ENCODE measurements at regions not wholly inside any gene's neighbourhood (a gene's known extent, or its start where the extent isn't known, plus 50 kb on each side); places are given as distances from the start of the nearest gene placed in this dataset.

DNA sequence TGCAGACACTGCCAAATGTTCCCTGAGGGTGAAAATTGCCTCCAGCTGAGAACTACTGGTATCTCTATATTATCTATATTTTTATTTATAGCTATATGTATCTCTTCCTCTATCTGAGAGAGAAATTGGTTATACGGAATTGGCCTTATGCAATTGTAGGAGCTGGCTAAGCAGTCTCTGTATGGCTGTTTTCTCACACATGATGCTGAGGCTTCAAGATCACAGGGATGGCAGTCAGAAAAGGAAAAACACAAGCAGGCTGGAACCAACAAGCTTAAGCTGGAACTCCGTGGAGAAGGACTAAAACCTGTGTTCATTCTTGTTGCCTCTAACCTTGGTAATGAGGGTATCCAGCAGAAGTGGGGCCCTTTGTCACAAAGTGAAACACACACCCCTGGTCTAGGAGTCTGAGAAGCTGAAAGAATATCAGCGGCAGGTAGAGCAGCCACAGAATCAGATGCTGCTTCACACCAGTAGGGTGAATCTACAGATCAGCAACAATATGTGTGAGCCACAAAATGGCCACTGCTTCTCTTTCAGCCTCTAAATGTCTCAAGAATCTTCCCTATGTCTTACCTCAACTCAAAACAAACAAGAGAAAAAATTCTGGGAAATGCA, 166.5 kb upstream of the PPP1R2C start:
- TF ChIP-seq, protein P1, sequence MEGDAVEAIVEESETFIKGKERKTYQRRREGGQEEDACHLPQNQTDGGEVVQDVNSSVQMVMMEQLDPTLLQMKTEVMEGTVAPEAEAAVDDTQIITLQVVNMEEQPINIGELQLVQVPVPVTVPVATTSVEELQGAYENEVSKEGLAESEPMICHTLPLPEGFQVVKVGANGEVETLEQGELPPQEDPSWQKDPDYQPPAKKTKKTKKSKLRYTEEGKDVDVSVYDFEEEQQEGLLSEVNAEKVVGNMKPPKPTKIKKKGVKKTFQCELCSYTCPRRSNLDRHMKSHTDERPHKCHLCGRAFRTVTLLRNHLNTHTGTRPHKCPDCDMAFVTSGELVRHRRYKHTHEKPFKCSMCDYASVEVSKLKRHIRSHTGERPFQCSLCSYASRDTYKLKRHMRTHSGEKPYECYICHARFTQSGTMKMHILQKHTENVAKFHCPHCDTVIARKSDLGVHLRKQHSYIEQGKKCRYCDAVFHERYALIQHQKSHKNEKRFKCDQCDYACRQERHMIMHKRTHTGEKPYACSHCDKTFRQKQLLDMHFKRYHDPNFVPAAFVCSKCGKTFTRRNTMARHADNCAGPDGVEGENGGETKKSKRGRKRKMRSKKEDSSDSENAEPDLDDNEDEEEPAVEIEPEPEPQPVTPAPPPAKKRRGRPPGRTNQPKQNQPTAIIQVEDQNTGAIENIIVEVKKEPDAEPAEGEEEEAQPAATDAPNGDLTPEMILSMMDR (IDR thresholded peaks at IDR 0.05; ENCODE audit: low read depth, low read length): no peak
- DNase-seq (ENCODE audit: extremely low read depth, low read depth): no peak

DNA sequence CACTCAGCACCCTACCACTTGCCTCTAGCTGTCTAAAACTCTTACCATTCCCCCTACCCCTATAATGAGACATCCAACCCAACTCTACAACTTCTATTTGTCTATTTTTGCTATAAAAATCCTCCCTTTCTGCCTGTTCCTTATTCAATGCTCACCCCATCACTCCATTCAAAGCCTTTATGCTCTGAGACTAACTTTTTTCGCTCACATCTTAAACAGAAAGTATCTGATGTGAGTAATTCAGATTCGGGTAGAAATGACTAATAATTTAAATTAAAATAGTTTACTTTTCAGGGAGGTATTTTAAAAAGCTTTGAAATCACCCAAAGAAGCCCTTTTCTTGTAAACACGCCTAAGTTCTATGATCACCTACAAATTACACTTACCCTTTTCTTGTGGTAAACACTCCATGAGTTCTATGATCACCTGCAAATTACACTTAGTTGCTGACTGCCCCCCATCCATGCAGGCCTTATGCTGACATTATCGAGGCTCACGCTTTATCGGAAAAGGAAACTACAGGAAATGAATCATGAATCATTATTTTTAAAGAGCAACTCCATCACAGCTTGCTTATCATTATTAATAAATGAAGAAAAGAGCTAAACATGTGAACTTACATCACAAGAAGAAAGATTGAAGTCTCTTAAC, 168.7 kb upstream of the PPP1R2C start:
- DNase-seq (ENCODE audit: extremely low read depth, low read depth): no peak
- TF ChIP-seq, protein P1 (IDR thresholded peaks at IDR 0.05; ENCODE audit: low read depth, low read length): no peak

DNA sequence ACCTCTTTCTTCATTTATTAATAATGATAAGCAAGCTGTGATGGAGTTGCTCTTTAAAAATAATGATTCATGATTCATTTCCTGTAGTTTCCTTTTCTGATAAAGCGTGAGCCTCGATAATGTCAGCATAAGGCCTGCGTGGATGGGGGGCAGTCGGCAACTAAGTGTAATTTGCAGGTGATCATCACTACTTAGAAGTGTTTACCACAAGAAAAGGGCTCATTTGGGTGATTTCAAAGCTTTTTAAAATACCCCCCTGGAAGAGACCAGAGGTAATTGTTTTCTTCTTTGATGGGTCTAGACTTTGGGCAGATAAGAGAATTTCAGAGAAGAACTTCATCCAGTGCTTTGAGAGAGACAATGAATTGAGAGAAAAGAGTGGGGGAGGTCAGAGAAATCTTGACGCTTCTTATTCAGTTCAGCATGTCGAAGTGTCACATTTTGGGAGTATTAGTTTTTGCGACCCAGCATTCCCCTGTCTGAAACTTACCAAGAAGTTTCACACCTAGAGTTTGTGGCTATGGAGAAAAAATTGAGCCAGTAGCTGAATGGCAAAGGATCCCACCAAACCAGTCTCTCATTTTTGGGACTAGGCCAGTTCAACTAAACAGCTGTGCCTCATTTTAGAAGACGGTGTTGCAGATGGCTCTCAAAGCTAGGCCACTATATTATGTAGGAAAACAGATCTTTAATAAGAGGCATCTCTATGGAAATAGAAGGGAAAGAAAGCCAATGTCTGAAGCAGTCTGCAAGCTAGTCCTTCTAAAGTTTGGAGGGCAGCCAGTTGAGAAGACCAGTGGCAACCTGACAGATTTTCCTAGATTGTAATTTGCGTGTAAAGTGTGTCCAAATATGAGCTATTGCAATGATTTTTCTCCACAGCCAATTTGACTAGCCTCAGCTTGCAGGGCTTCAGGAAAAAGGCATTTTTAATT, 171.0 kb upstream of the PPP1R2C start:
- TF ChIP-seq, protein P1 (IDR thresholded peaks at IDR 0.05; ENCODE audit: low read depth, low read length): no peak
- no peak for DNase-seq (ENCODE audit: extremely low read depth, low read depth)

DNA sequence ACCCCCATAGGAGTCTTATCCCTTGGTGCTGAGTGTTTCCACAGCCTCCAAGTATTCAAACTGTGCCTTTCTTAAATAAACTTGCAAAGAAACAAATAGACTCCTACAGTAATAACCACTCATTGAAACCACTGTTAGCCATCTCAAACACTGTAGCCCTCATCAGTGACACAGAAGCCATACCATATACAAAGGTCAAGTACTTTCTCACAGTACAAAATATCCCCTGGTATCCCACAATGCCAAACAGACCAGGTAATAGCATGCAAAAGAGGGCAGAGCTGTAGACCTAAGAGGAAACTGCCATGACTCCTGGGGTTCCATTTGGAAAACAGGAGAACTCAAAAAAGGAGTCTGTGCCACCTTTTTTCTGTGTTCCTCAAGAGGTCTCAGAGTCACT, 173.8 kb upstream of the PPP1R2C start:
- TF ChIP-seq, protein P1 (IDR thresholded peaks at IDR 0.05; ENCODE audit: low read depth, low read length): no peak
- DNase-seq (ENCODE audit: extremely low read depth, low read depth): no peak

DNA sequence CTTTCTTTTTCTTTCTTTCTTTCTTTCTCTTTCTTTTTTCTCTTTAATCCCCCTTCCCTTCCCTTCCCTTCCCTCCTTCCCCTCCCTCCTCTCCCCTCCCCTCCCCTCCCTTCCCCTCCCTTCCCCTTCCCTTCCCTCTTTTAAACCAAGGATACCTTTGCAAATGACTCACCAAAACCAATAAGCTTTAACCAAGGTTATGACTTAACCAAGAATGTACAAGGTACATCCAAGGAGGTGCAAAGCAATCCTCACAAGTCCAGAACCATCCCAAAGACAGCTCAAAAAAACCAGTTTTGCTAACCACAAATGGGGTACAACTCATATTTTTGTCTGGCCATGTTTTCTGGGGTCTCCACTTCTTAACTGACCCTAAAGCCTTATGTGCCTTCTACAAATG, 174.7 kb upstream of the PPP1R2C start:
- TF ChIP-seq, protein P1 (IDR thresholded peaks at IDR 0.05; ENCODE audit: low read depth, low read length): no peak
- DNase-seq (ENCODE audit: extremely low read depth, low read depth): no peak

DNA sequence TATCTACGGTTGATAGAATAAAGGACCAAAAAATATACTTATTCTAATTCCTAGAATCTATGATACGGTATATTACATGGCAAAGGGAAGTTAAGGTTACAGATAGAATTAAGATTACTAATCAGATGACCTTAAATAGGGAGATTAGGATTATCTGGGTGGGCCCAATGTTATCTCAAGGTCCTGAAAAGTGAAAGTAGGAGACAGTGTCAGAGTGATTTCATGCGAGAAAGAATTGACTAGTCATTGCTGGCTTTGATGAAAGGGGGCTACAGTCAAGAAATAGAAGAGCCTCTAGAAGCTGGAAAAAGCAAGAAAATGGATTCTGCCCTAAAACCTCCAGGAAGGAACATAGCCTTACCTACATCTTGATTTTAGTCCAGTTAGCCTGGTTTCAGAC, 176.9 kb upstream of the PPP1R2C start:
- no peak for DNase-seq (ENCODE audit: extremely low read depth, low read depth)
- TF ChIP-seq, protein P1 (IDR thresholded peaks at IDR 0.05; ENCODE audit: low read depth, low read length): no peak

DNA sequence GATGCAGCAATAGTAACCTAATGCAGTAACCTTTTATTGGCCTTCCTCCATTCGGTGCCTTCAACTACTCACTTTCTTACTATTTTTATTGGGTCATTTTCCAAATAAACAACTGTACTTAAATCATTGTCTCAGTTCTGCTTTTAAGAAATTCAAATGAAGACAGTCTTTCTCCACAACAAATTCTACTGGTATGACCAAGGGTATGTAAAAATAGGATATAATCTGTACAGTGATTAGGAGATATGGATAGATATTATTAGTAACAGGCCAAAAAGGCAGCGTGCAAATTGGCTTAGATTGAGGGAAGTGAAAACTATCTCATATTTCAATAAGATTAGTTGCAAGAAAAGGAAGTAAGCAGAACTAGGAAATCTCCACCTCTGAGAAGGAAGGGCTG, 177.4 kb upstream of the PPP1R2C start:
- DNase-seq (ENCODE audit: extremely low read depth, low read depth): no peak
- TF ChIP-seq, protein P1 (IDR thresholded peaks at IDR 0.05; ENCODE audit: low read depth, low read length): no peak

All from AG09319 (cell line).